ENCODE measurements at regions not wholly inside any gene's neighbourhood (a gene's known extent, or its start where the extent isn't known, plus 50 kb on each side); places are given as distances from the start of the nearest gene placed in this dataset.

GRCh38 chr20:43243672-43244269, 54.1 kb upstream of the PTPRT start:
- TF ChIP-seq POLR2AphosphoS5 (IDR thresholded peaks at IDR 0.05; ENCODE audit: low read depth) (no peak), CTCF (conservative IDR thresholded peaks at IDR 0.05; ENCODE audit: low read depth in 2 of 2) (no peak), EZH2 (IDR thresholded peaks at IDR 0.05; ENCODE audit: low read depth, unreplicated experiment) (no peak), REST (IDR thresholded peaks at IDR 0.05; ENCODE audit: unreplicated experiment) (no peak), ETS1 (IDR thresholded peaks at IDR 0.05) (no peak), EZH2phosphoT487 (IDR thresholded peaks at IDR 0.05; ENCODE audit: unreplicated experiment) (no peak), NANOG (IDR thresholded peaks at IDR 0.05; ENCODE audit: borderline replicate concordance) (no peak), ZNF114 (CRISPR knock-in tag; IDR thresholded peaks at IDR 0.05) (no peak), JUNB (IDR thresholded peaks at IDR 0.05; ENCODE audit: unreplicated experiment) (no peak), CREB1 (CRISPR knock-in tag; IDR thresholded peaks at IDR 0.05; ENCODE audit: low read depth) (no peak)

All from GM23338 (cell line).